ENCODE measurements at regions not wholly inside any gene's neighbourhood (a gene's known extent, or its start where the extent isn't known, plus 50 kb on each side); places are given as distances from the start of the nearest gene placed in this dataset.
A peak's percentile ranks its signal among the peaks of the same experiment; 100 is the strongest.

- no peak for DNase-seq
Measured at GRCh38 chr13:95352486-95352885, 51.2 kb upstream of the ABCC4 start.

DNA sequence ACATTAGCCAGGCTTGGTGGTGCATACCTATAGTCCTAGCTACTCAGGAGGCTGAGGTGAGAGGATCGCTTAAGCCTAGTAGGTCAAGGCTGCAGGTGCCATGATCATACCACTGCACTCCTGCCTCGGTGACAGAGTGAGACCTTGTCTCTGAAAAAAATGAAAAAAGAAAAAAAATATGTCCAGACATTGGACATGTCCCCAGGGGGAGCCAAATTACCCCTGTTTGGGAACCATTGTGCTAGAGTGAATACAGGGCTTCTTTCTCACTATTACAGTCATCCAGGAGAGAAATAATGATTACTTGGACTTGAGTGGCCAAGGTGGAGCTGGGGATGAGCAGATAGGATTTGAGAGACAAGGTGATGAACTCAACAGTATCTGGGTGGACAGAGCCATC is 52.9 kb upstream of the ABCC4 start:
- no peak for DNase-seq

DNA sequence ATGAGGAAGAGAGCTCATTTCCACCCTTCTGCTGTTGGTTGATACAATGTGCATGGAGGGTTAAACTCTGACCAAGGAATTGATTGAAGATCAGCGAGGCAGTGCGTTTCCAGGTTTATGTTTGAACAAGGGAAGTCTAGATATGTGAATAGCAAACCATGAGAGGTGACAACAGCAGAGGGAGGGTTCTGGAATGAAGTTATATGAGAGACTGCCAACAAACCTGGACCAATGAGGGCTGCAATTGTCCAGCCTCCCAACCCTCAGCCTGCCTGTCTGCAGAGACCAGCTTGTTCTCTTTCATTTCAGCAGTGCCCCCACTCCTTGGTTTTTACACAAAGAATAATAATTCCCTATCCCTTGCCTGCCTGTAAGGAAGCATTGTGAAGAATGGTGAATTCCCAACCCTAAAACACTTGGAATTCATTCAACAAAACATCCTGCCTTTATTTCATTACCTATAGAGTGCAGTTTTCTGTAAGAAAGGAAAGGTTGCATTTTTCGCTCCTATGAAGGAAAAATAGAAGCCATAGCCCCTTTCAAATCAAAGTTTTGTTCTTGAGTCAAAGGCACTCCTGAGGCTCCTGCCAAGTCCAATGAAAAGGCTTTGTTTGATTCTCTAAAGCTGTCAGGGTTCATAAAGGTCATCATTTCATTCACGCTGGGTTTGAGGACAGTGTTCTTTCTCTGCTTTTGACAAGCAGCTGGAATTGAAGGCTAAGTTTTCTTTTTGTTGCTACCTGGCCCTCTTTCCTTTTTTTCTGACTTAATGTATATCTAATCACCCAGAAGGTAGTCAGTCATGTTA is 53.6 kb upstream of the ABCC4 start:
- DNase-seq, result no peak

DNA sequence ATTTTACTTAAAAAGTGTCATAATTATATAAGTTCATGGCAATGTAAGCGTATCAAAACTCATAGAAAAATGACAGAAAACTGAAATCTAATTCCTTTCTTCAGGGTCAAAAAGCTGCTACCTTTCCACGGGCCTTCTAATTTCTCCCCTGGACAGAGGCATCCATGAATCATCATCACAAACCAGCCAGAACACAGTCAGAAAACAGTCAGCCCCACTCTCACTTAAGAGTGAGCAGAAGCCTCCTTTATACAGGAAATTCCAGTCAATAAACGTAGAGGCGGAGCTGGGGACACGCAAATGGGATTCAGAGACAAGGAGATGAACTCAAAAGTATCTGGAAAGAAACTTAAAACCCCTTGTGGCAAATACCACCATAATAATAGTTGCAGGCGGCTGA is 54.2 kb upstream of the ABCC4 start:
- no peak for DNase-seq

GRCh38 chr13:95356916-95357315 is 55.7 kb upstream of the ABCC4 start:
- no peak for DNase-seq

GRCh38 chr13:95357875-95358274 is 56.6 kb upstream of the ABCC4 start:
- DNase-seq, result no peak

DNA sequence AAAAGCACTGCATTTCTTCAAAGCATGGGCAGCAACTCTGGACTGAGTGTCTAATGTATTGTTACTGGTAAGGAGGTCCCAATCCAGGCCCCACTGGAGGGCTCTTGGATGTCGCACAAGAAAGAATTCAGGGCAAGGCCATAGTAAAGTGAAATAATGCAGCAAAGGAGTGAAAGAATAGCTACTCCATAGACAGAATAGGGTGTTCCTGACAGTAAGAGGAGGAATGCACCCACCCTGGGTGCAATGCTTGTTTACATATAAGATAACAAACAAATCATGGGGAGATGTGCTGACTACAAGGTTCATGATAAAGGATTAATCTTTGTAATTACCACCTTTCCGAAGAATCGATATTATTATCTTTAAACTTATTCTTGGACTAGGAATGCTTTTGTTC is 58.8 kb upstream of the ABCC4 start:
- no peak for DNase-seq

- DNase-seq, result no peak
Measured at GRCh38 chr13:95360464-95361097, 59.3 kb upstream of the ABCC4 start.

DNA sequence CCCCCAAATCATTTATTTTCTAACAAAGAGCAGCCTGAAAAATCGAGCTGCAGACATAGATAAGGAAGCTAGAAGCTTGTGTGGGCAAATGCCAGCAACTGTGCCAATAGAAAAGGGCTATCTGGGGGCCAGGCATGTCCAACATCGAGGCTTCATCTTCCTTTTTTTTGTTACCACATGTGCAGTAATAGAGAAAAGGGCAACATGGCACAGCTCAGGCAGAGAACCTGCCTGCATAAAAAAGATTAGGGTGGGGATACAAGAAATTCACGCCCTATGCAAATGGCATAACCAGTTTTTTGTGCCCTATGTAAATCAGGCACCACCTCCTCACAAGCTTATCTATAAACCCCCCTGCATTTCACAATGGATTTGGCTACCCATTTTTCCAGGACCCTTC is 60.4 kb upstream of the ABCC4 start:
- no peak for DNase-seq

- no peak for DNase-seq
Measured at GRCh38 chr13:95362666-95363065, 61.4 kb upstream of the ABCC4 start.

GRCh38 chr13:95367309-95367843 is 66.1 kb upstream of the ABCC4 start:
- no peak for DNase-seq

DNA sequence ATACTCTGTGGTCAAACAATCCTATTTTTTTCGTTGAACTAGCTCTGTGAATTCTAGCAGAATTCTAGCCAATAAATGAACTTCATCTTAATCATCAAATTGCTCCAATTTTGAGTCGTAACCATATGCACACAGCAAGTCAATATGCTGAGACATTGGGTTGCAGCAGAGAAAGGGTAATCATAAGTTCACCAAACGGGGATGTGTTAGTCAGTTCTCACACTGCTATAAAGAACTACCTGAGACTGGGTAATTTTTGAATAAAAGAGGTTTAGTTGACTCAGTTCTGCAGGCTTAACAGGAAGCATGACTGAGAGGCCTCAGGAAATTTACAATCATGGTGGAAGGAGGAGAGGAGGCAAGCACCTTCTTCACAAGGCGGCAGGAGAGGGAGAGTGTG is 67.7 kb upstream of the ABCC4 start:
- DNase-seq, result no peak

- no peak for DNase-seq
Measured at GRCh38 chr13:95375706-95376105, 74.5 kb upstream of the ABCC4 start.

DNA sequence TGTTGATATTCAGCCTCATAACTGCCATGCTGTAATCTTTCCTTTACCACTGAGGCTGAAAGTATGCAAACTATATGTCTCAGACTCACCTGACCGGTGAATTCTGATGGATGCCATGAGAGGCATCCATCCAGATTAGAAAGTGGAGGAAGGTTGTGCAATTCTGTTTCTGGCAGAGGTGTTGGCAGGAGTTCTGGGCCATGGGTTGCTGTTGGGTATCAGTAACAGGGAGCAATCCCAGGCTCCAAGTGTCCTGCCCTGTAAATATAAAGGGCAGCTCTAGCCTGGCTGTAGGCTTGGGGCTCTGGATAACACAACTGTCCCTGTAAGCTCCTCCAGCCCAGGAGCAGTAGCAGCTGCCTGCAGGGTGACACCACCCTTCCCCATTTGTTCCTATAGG is 77.4 kb upstream of the ABCC4 start:
- DNase-seq, result no peak

GRCh38 chr13:95380468-95381211 is 79.4 kb upstream of the ABCC4 start:
- DNase-seq, result peak; percentile 64

- no peak for DNase-seq
Measured at GRCh38 chr13:95381212-95381527, 79.9 kb upstream of the ABCC4 start.

DNA sequence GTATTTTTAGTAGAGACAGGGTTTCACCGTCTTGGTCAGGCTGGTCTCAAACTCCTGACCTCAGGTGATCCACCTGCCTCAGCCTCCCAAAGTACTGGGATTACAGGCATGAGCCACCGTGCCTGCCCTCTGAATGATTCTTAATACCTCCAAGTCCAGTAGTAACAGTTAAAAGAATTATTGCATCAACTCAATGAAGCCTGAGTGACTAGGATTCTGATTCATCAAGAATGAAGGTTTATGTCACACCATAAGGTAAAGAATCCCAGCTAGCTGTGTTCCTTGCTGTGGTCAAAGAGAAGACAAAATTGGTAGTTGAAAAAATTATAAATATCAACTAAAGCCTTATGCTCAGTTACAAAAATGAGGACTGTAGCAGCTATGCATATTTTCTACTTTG is 81.2 kb upstream of the ABCC4 start:
- DNase-seq, result no peak

GRCh38 chr13:95382916-95383315 is 81.7 kb upstream of the ABCC4 start:
- DNase-seq, result no peak

- DNase-seq, result no peak
Measured at GRCh38 chr13:95385373-95385772, 84.1 kb upstream of the ABCC4 start.

- no peak for DNase-seq
Measured at GRCh38 chr13:95385798-95386197, 84.5 kb upstream of the ABCC4 start.

DNA sequence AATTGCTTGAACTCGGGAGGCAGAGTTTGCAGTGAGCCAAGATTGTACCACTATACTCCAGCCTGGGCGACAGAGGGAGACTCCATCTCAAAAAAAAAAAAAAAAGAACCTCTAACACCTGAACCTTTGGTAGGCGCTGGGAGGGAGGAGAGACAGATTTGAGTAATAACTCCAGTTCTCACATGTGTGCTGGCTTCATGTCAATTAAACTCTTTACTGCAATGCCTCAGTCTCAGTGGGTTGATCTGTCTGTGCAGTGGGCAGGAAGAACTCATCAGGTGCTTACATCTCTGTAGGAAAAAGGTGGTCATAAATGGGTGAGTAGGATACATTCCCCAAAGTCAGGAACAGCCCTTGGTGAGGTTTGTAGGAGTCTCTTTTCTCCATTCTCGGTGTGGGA is 85.1 kb upstream of the ABCC4 start:
- DNase-seq, result no peak

GRCh38 chr13:95387733-95388207 is 86.5 kb upstream of the ABCC4 start:
- DNase-seq, result no peak

- DNase-seq, result no peak
Measured at GRCh38 chr13:95388420-95389079, 87.3 kb upstream of the ABCC4 start.
